ENCODE measurements at regions not wholly inside any gene's neighbourhood (a gene's known extent, or its start where the extent isn't known, plus 50 kb on each side); places are given as distances from the start of the nearest gene placed in this dataset.

DNA sequence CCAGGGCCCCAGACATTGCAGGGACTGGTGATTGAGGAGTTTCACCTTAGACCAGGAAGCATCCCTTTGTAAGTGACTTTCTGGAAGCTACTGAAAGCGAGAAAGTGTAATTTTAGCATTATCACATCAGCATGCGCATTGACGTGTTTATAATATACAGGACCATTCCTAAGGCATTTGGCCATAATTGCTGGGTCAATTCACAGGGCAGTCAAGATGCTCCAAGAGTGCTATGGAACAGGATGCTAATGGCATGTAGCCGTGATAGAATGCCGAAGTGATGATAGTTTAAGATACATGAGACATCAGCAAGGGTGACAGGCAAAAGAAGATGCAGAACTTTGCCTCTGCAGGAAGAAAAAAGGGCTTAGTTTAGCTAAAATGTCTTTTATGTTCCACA, 347.6 kb upstream of the NBEA start:
- TF ChIP-seq, protein P1, sequence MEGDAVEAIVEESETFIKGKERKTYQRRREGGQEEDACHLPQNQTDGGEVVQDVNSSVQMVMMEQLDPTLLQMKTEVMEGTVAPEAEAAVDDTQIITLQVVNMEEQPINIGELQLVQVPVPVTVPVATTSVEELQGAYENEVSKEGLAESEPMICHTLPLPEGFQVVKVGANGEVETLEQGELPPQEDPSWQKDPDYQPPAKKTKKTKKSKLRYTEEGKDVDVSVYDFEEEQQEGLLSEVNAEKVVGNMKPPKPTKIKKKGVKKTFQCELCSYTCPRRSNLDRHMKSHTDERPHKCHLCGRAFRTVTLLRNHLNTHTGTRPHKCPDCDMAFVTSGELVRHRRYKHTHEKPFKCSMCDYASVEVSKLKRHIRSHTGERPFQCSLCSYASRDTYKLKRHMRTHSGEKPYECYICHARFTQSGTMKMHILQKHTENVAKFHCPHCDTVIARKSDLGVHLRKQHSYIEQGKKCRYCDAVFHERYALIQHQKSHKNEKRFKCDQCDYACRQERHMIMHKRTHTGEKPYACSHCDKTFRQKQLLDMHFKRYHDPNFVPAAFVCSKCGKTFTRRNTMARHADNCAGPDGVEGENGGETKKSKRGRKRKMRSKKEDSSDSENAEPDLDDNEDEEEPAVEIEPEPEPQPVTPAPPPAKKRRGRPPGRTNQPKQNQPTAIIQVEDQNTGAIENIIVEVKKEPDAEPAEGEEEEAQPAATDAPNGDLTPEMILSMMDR (IDR thresholded peaks at IDR 0.05), result no peak
- TF ChIP-seq POLR2A (IDR thresholded peaks at IDR 0.05), result no peak

Measured in heart left ventricle (tissue), 13 donors.